ENCODE measurements at regions not wholly inside any gene's neighbourhood (a gene's known extent, or its start where the extent isn't known, plus 50 kb on each side); places are given as distances from the start of the nearest gene placed in this dataset.

DNA sequence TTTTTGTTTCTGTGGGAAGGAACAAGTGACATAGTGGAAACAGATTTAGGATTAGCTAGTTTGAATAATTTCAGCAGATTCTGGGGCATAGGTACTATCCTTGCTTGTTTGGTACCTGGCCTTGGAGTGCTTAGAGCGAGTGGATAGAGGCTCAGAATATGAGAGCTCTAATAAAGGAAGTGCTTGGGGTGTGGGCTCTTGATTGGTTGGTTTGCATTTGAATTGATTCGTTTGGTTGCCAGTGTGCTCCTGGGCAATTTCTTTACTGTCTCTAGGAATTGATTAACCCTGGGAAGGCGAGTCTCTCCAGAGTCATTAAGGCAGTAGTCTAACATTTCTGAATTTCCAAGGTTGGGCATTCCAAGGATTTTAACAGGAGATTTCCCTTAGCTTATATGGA is 98.0 kb downstream of the DTWD1 start:
- no TSS peak for BruUV-seq (replicated peaks)
- Mint-ChIP-seq H3K27me3 (ENCODE audit: insufficient read depth, unreplicated experiment) (no peaks in the 10 kb centered on the region), H3K9me3 (ENCODE audit: unreplicated experiment) (no peaks in the 10 kb centered on the region), H3K36me3 (ENCODE audit: insufficient read depth, unreplicated experiment) (no peaks in the 10 kb centered on the region), H3K4me3 (ENCODE audit: unreplicated experiment) (no peak overlapping the region), H3K27ac (ENCODE audit: low read depth, unreplicated experiment) (no peak overlapping the region), H3K4me1 (ENCODE audit: insufficient read depth, unreplicated experiment) (peaks cover 11% of the 10 kb centered on the region)
- no peak for DNase-seq (ENCODE audit: unreplicated experiment)
- intact Hi-C loops (cut with micrococcal nuclease): no loop called here
- TF ChIP-seq, protein P1, sequence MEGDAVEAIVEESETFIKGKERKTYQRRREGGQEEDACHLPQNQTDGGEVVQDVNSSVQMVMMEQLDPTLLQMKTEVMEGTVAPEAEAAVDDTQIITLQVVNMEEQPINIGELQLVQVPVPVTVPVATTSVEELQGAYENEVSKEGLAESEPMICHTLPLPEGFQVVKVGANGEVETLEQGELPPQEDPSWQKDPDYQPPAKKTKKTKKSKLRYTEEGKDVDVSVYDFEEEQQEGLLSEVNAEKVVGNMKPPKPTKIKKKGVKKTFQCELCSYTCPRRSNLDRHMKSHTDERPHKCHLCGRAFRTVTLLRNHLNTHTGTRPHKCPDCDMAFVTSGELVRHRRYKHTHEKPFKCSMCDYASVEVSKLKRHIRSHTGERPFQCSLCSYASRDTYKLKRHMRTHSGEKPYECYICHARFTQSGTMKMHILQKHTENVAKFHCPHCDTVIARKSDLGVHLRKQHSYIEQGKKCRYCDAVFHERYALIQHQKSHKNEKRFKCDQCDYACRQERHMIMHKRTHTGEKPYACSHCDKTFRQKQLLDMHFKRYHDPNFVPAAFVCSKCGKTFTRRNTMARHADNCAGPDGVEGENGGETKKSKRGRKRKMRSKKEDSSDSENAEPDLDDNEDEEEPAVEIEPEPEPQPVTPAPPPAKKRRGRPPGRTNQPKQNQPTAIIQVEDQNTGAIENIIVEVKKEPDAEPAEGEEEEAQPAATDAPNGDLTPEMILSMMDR (IDR thresholded peaks at IDR 0.05; ENCODE audit: unreplicated experiment): no peak
- ChIA-PET POLR2A (no interaction called here), CTCF (interaction anchor here (0.6 to 0.7 kb wide), 2 partner anchors 8 to 98 kb away, joined by 3 to 4 read pairs; partner anchors contain the start of gene DTWD1)

DNA sequence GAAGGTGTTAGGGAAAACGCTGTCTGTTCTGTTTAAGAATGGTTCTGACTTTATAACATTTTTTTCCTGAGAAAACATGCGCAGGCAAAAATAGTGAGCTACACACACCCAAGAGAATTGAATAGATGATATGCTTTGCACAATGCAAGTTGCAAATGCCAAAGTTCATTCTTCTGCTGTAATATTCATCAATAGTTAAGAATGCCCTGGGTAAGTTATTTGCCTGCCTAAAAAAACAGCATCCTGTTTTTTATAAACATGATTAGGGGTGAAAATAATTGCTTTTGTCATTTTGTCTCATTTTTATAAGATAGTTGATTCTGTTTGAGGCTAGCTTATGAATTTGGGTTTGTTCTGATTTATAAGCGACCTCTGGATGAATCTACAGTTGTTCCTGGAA is 99.4 kb downstream of the DTWD1 start:
- H3K27me3 Mint-ChIP-seq (ENCODE audit: insufficient read depth, unreplicated experiment): no peaks in the 10 kb centered on the region
- TF ChIP-seq, protein P1 (IDR thresholded peaks at IDR 0.05; ENCODE audit: unreplicated experiment): no peak
- H3K4me3 Mint-ChIP-seq (ENCODE audit: unreplicated experiment): no peak overlapping the region
- H3K27ac Mint-ChIP-seq (ENCODE audit: low read depth, unreplicated experiment): no peak overlapping the region
- no peaks in the 10 kb centered on the region for H3K36me3 Mint-ChIP-seq (ENCODE audit: insufficient read depth, unreplicated experiment)
- ChIA-PET POLR2A (no interaction called here), CTCF (no interaction called here)
- no peak for DNase-seq (ENCODE audit: unreplicated experiment)
- peaks cover 11% of the 10 kb centered on the region for H3K4me1 Mint-ChIP-seq (ENCODE audit: insufficient read depth, unreplicated experiment)
- no TSS peak for BruUV-seq (replicated peaks)
- H3K9me3 Mint-ChIP-seq (ENCODE audit: unreplicated experiment): no peaks in the 10 kb centered on the region
- intact Hi-C loops (cut with micrococcal nuclease): no loop called here

DNA sequence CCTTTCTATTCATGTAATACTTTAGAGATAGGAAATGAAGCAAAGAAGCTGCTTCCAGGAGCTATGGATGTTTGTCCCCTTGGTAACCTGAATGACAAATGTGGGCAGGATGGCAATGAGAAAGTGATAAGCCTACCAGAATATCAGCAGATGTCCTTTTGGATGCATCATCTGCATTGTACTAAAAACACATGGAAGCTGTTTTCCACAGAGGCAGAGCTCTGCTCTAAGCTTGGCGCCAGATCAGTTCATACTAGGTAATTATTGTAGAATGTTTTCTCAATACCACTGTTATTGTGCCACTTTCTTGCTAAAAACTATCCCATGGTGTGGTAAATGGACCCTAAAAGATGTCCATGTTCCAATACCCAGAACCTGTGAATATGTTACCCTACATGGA is 100.2 kb downstream of the DTWD1 start:
- no peak for DNase-seq (ENCODE audit: unreplicated experiment)
- ChIA-PET CTCF (no interaction called here), POLR2A (no interaction called here)
- H3K4me1 Mint-ChIP-seq (ENCODE audit: insufficient read depth, unreplicated experiment): peaks cover 11% of the 10 kb centered on the region
- intact Hi-C loops (cut with micrococcal nuclease): no loop called here
- no peak overlapping the region for H3K27ac Mint-ChIP-seq (ENCODE audit: low read depth, unreplicated experiment)
- BruUV-seq (replicated peaks): no TSS peak
- TF ChIP-seq, protein P1 (IDR thresholded peaks at IDR 0.05; ENCODE audit: unreplicated experiment): no peak
- H3K9me3 Mint-ChIP-seq (ENCODE audit: unreplicated experiment): peaks cover 5% of the 10 kb centered on the region
- no peaks in the 10 kb centered on the region for H3K36me3 Mint-ChIP-seq (ENCODE audit: insufficient read depth, unreplicated experiment)
- no peak overlapping the region for H3K4me3 Mint-ChIP-seq (ENCODE audit: unreplicated experiment)
- no peaks in the 10 kb centered on the region for H3K27me3 Mint-ChIP-seq (ENCODE audit: insufficient read depth, unreplicated experiment)

DNA sequence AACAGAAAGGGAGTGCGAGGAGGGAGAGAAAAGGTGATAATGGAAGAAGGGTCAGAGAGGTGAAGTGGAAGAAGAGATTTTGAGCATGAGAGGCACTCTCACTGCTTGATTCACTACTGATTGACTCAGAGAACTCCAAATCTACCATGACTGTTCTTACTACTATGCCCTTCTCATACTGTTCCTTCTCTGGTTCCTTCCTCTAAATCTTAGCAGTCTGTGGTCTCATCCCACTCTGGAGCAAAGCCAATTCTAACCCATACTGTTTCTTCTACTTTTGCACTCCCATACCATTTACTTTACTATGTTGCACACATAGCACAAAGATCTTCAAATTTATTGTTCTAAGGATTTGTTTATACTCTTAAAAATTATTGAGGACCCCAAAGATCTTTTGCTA is 100.8 kb downstream of the DTWD1 start:
- intact Hi-C loops (cut with micrococcal nuclease): no loop called here

More for the DNA sequence above, 100.8 kb downstream of the DTWD1 start:
- Mint-ChIP-seq H3K27me3 (ENCODE audit: insufficient read depth, unreplicated experiment) (no peaks in the 10 kb centered on the region), H3K9me3 (ENCODE audit: unreplicated experiment) (peaks cover 11% of the 10 kb centered on the region), H3K27ac (ENCODE audit: low read depth, unreplicated experiment) (no peak overlapping the region), H3K4me1 (ENCODE audit: insufficient read depth, unreplicated experiment) (peaks cover 11% of the 10 kb centered on the region), H3K4me3 (ENCODE audit: unreplicated experiment) (no peak overlapping the region), H3K36me3 (ENCODE audit: insufficient read depth, unreplicated experiment) (no peaks in the 10 kb centered on the region)
- CTCF ChIA-PET: interaction anchor here (0.7 kb wide), 1 partner anchor 309 kb away, joined by 3 read pairs; no protein-coding TSS in a partner anchor
- TF ChIP-seq, protein P1 (IDR thresholded peaks at IDR 0.05; ENCODE audit: unreplicated experiment): no peak
- BruUV-seq (replicated peaks): no TSS peak
- POLR2A ChIA-PET: no interaction called here
- no peak for DNase-seq (ENCODE audit: unreplicated experiment)

Measured in MCF 10A (cell line).